Heart left ventricle (tissue), 16 donors: ENCODE measurements at regions not wholly inside any gene's neighbourhood (a gene's known extent, or its start where the extent isn't known, plus 50 kb on each side); places are given as distances from the start of the nearest gene placed in this dataset.

Source experiments
- ATAC-seq, 4 donors: fragments of 200-7000 bp; cut with Tn5 transposase; one replicate each; pipeline ENCODE4 v1.9.1; 2020 to 2022; ENCODE audit warnings: moderate library complexity in 4 of 4, mild to moderate bottlenecking in 3 of 4, moderate number of reproducible peaks in 1 of 4
- DNase-seq, 5 donors: peaks; one replicate each; pipeline ENCODE4 v3.0.0-alpha.2; 2020
- H3K27ac ChIP-seq, 12 donors: fragments of 200-600 bp; sonication (generic) in 4 of 12; one replicate each; pipeline versions ENCODE4 v1.5.0 to v1.8.0; 2016 to 2022; ENCODE audit warnings: mild to moderate bottlenecking in 2 of 12
- H3K27me3 ChIP-seq, 9 donors: fragments of 200-600 bp; sonication (generic) in 2 of 9; one replicate each; pipeline versions ENCODE4 v1.5.1 to v1.8.0; 2016 to 2022; ENCODE audit warnings: mild to moderate bottlenecking in 3 of 9
- H3K36me3 ChIP-seq, 9 donors: fragments of 200-600 bp; sonication (generic) in 2 of 9; one replicate each; pipeline versions ENCODE4 v1.5.0 to v1.8.0; 2018 to 2022; ENCODE audit warnings: mild to moderate bottlenecking in 2 of 9
- H3K4me1 ChIP-seq, 12 donors: fragments of 200-600 bp; sonication (generic) in 4 of 12; one replicate each; pipeline versions ENCODE4 v1.5.0 to v1.8.0; 2016 to 2022; ENCODE audit warnings: mild to moderate bottlenecking in 3 of 12
- H3K4me3 ChIP-seq, 12 donors: fragments of 200-600 bp; sonication (generic) in 4 of 12; one replicate each; pipeline versions ENCODE4 v1.5.0 to v1.8.0; 2017 to 2022; ENCODE audit warnings: mild to moderate bottlenecking in 9 of 12, moderate library complexity in 4 of 12
- H3K9me3 ChIP-seq, 12 donors: fragments of 200-600 bp; sonication (generic) in 4 of 12; one replicate each; pipeline versions ENCODE4 v1.5.0 to v1.8.0; 2016 to 2022; ENCODE audit warnings: mild to moderate bottlenecking in 1 of 12
- POLR2A ChIP-seq, 2 donors: fragments of 450-650 bp; IDR thresholded peaks; one replicate each; pipeline ENCODE4 v1.6.1; 2017; ENCODE audit warnings: antibody characterized with exemption in 2 of 2, mild to moderate bottlenecking in 2 of 2, moderate library complexity in 2 of 2
- WGBS, 4 donors: extraction: QIAGEN DNeasy Blood & Tissue Kit in 2 of 4; methylation state at CpG; one replicate each; pipeline versions ENCODE4 v1.1.5 to v1.1.7; 2013 to 2018; 5-methylcytosine and 5-hydroxymethylcytosine counted together
- intact Hi-C, 10 donors: fragments of 100-400 bp; cut with DNase I; formaldehyde crosslinking; loops; one replicate each; pipeline versions ENCODE4 v1.11.1 to v1.14.2; 2022
- TF ChIP-seq, protein P1 (sequence below), 12 donors: fragments of 200-600 bp; sonication (generic) in 4 of 12; IDR thresholded peaks; one replicate each; pipeline versions ENCODE4 v1.5.0 to v1.8.0; 2018 to 2022; ENCODE audit warnings: antibody characterized with exemption in 12 of 12, mild to moderate bottlenecking in 5 of 12
- donor health status: ischemic (EF 13 %, LVEDD 7.1; RV severe dilation, severe dysfunction).
- donor health status: healthy with polysubstance abuse.
- donor health status: DM: no; HTN: yes; CAD: no.
- donor health status: DM: no; HTN: no; CAD: no.
- donor health status: ischemic (EF 25% LVEDD 6.9; RV normal size, moderate dysfunction).
- donor health status: ischemic (EF 25% LVEDD 5.7; RV mildly dilated, moderate dysfunction).
- donor health status: healthy.
- donor health status: DM: yes; HTN: yes; CAD: no.
- donor health status: ischemic (EF 35%, LVEDD 5.7; RV mildly dilated, moderate dysfunction).
- donor health status: nonischemic (EF 11% LVEDD 7.7; RV severe dilation, severe dysfunction).
- donor health status: DM: yes; HTN: yes; CAD: no.
- donor health status: PGD.
- donor health status: ischemic (EF 29% LVEDD 5.4; RV normal size, mild dysfunction).
- donor health status: nonischemic (EF 23%, LVEDD 6.1; RV moderate dilation, normal function).

GRCh38 chr5:135112008-135112725 is 78.1 kb upstream of the PITX1 start:
- Histone ChIP-seq H3K9me3 (no peaks in the 10 kb centered on the region), H3K36me3 (no peaks in the 10 kb centered on the region), H3K4me1 (peaks cover 0 to 6% (median 0%) of the 10 kb centered on the region in 12 donors), H3K27ac (no peak overlapping the region), H3K4me3 (no peak overlapping the region), H3K27me3 (peaks cover 0 to 24% (median 0%) of the 10 kb centered on the region in 9 donors)
- intact Hi-C loops, result no loop called here
- whole genome bisulfite sequencing, 4 donors, result 62 to 73% (median 70%) methylated on average over 10 of the region's 10 CpGs
- no peak for ATAC-seq
- no peak for TF ChIP-seq POLR2A (IDR thresholded peaks at IDR 0.05)
- TF ChIP-seq, protein P1, sequence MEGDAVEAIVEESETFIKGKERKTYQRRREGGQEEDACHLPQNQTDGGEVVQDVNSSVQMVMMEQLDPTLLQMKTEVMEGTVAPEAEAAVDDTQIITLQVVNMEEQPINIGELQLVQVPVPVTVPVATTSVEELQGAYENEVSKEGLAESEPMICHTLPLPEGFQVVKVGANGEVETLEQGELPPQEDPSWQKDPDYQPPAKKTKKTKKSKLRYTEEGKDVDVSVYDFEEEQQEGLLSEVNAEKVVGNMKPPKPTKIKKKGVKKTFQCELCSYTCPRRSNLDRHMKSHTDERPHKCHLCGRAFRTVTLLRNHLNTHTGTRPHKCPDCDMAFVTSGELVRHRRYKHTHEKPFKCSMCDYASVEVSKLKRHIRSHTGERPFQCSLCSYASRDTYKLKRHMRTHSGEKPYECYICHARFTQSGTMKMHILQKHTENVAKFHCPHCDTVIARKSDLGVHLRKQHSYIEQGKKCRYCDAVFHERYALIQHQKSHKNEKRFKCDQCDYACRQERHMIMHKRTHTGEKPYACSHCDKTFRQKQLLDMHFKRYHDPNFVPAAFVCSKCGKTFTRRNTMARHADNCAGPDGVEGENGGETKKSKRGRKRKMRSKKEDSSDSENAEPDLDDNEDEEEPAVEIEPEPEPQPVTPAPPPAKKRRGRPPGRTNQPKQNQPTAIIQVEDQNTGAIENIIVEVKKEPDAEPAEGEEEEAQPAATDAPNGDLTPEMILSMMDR (IDR thresholded peaks at IDR 0.05), result no peak
- no peak for DNase-seq

DNA sequence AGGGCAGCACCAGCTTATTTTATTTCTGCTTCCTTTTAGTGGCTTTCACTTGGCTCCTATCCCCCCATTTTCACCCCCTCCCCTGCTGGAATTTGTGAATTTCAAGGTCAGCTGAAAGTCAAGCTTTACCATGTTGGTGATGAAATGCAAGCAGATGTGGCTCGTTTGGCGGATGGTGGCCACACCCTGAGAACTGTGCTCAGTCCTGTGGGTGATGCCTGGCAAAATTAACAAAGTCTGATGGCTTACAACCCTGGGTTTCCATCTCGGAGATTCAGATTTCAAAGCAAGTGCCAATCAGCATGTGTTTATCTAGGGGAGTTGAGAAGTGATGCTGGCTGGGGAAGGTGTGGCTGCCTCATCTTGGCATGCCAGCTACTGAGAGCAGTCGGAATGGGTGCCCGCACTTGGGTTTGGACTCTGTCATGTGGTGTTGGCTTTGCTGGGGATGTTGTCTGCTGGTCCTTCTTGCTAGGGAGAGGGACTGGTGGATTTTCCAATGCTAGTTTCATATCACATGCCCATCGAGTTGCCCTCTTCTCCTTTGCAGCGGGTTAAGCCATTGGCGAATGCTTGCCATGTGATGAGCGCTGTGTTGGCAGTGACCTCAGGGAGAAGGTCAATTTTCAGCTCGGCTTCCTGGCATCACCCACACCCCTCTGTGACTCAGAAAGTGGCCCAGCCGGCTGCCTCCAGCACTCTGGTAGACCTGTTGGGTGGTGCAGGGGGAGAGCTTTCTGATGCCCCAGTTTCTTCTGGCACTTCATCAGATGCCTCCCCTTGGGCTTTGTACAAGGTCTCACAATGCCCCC is 77.0 kb upstream of the PITX1 start:
- intact Hi-C loops, result no loop called here
- ATAC-seq, result peak in 1 of 4 donors; percentile 18

DNA sequence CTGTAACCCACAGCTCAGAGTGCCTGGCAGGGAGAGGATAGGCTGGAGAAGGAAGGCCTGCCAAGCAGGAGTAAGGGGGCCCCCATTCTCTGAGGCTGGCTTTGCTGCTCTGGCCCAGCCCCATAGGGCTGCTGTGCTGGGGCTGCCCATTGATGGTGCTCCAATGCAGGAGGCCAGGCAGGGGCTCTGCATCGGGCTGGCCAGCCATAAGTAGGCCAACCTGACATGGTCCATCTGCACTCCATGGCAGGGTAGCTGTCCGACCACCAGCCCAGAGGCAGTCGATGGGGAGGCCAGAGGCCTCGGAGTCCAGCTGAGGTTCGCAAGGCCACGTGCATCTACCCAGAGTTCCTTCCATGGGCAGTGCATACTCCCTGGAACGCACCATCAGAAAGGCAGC is 75.0 kb upstream of the PITX1 start:
- no peaks in the 10 kb centered on the region for H3K36me3 ChIP-seq
- H3K4me1 ChIP-seq, result peaks cover 0 to 6% (median 0%) of the 10 kb centered on the region in 12 donors
- ATAC-seq (peak in 1 of 4 donors; percentile 16), DNase-seq (peak in 1 of 5 donors; percentile 16)
- H3K27me3 ChIP-seq, result peaks cover 0 to 30% (median 0%) of the 10 kb centered on the region in 9 donors
- intact Hi-C loops, result no loop called here
- no peak overlapping the region for H3K4me3 ChIP-seq
- 85 to 93% (median 90%) methylated on average over 1 to 7 of the region's 7 CpGs for WGBS, 4 donors
- TF ChIP-seq, protein P1 (IDR thresholded peaks at IDR 0.05), result no peak
- no peak for TF ChIP-seq POLR2A (IDR thresholded peaks at IDR 0.05)
- no peaks in the 10 kb centered on the region for H3K9me3 ChIP-seq
- no peak overlapping the region for H3K27ac ChIP-seq

More for the DNA sequence above, 77.0 kb upstream of the PITX1 start:
- Histone ChIP-seq H3K4me1 (peaks cover 0 to 6% (median 0%) of the 10 kb centered on the region in 12 donors), H3K4me3 (no peak overlapping the region), H3K9me3 (no peaks in the 10 kb centered on the region), H3K27me3 (peaks cover 0 to 24% (median 0%) of the 10 kb centered on the region in 9 donors), H3K27ac (no peak overlapping the region), H3K36me3 (no peaks in the 10 kb centered on the region)
- peak in 1 of 5 donors; percentile 24 for DNase-seq
- WGBS, 4 donors, result 73 to 81% (median 81%) methylated on average over 10 to 11 of the region's 11 CpGs
- TF ChIP-seq POLR2A (IDR thresholded peaks at IDR 0.05), result no peak
- TF ChIP-seq, protein P1 (IDR thresholded peaks at IDR 0.05), result no peak

DNA sequence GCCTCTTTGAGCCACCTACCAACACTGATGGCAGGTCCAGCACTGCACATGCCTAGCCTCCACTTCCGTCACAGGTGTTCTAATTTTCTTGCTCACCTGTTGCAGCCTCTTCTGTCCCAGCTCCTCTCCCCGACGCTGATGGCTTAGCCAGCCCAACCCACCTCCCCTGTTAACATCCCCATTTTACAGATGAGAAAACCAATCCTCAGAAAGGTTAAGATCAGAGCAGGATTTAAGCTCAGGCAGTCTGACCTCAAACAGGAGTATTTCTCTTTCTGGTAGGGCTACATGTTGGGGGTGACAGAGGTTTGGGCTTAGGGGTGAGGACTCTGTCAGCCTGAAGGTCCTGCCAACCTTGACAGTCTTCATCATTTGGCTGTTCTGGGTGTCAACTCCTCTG is 74.5 kb upstream of the PITX1 start:
- no peaks in the 10 kb centered on the region for H3K9me3 ChIP-seq
- H3K36me3 ChIP-seq, result no peaks in the 10 kb centered on the region
- no peak overlapping the region for H3K27ac ChIP-seq
- peaks cover 0 to 30% (median 0%) of the 10 kb centered on the region in 9 donors for H3K27me3 ChIP-seq
- peaks cover 0 to 6% (median 0%) of the 10 kb centered on the region in 12 donors for H3K4me1 ChIP-seq
- H3K4me3 ChIP-seq, result no peak overlapping the region
- DNase-seq, result peak in 1 of 5 donors; percentile 4
- ATAC-seq, result no peak
- 91 to 98% (median 96%) methylated on average over 3 of the region's 3 CpGs for WGBS, 4 donors
- TF ChIP-seq, protein P1 (IDR thresholded peaks at IDR 0.05), result no peak
- intact Hi-C loops, result no loop called here
